ENCODE measurements at regions not wholly inside any gene's neighbourhood (a gene's known extent, or its start where the extent isn't known, plus 50 kb on each side); places are given as distances from the start of the nearest gene placed in this dataset.

DNA sequence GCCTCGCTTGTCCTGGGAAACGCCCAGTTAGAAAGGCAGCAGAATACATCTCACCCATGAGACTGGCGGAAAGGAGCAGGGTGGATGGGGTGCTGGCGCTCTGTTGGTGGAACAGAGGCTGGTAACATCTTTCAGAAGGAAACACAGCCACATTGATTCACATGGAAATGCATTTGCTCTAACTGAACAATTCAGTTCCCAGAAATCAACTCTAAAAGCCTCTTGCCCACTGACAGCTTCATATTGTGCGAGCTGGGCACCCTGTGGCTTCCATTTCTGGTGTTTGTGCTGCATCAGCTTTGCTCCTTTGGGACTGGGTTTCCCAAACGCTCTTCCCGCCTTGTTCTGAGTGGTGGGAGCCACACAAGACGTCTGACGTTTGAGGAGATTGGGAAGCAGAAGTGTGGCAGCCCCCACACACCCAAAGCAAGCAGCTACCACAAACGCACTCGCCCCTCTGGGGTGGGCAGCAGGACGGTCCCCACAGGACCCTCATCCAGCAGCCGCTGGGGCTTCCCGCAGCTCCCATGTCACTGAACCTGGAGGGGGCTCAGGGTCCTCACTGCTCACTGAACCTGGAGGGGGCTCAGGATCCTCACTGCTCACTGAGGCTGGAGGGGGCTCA is 229.5 kb downstream of the ERMARD start (continued):
- TF ChIP-seq, protein P1, sequence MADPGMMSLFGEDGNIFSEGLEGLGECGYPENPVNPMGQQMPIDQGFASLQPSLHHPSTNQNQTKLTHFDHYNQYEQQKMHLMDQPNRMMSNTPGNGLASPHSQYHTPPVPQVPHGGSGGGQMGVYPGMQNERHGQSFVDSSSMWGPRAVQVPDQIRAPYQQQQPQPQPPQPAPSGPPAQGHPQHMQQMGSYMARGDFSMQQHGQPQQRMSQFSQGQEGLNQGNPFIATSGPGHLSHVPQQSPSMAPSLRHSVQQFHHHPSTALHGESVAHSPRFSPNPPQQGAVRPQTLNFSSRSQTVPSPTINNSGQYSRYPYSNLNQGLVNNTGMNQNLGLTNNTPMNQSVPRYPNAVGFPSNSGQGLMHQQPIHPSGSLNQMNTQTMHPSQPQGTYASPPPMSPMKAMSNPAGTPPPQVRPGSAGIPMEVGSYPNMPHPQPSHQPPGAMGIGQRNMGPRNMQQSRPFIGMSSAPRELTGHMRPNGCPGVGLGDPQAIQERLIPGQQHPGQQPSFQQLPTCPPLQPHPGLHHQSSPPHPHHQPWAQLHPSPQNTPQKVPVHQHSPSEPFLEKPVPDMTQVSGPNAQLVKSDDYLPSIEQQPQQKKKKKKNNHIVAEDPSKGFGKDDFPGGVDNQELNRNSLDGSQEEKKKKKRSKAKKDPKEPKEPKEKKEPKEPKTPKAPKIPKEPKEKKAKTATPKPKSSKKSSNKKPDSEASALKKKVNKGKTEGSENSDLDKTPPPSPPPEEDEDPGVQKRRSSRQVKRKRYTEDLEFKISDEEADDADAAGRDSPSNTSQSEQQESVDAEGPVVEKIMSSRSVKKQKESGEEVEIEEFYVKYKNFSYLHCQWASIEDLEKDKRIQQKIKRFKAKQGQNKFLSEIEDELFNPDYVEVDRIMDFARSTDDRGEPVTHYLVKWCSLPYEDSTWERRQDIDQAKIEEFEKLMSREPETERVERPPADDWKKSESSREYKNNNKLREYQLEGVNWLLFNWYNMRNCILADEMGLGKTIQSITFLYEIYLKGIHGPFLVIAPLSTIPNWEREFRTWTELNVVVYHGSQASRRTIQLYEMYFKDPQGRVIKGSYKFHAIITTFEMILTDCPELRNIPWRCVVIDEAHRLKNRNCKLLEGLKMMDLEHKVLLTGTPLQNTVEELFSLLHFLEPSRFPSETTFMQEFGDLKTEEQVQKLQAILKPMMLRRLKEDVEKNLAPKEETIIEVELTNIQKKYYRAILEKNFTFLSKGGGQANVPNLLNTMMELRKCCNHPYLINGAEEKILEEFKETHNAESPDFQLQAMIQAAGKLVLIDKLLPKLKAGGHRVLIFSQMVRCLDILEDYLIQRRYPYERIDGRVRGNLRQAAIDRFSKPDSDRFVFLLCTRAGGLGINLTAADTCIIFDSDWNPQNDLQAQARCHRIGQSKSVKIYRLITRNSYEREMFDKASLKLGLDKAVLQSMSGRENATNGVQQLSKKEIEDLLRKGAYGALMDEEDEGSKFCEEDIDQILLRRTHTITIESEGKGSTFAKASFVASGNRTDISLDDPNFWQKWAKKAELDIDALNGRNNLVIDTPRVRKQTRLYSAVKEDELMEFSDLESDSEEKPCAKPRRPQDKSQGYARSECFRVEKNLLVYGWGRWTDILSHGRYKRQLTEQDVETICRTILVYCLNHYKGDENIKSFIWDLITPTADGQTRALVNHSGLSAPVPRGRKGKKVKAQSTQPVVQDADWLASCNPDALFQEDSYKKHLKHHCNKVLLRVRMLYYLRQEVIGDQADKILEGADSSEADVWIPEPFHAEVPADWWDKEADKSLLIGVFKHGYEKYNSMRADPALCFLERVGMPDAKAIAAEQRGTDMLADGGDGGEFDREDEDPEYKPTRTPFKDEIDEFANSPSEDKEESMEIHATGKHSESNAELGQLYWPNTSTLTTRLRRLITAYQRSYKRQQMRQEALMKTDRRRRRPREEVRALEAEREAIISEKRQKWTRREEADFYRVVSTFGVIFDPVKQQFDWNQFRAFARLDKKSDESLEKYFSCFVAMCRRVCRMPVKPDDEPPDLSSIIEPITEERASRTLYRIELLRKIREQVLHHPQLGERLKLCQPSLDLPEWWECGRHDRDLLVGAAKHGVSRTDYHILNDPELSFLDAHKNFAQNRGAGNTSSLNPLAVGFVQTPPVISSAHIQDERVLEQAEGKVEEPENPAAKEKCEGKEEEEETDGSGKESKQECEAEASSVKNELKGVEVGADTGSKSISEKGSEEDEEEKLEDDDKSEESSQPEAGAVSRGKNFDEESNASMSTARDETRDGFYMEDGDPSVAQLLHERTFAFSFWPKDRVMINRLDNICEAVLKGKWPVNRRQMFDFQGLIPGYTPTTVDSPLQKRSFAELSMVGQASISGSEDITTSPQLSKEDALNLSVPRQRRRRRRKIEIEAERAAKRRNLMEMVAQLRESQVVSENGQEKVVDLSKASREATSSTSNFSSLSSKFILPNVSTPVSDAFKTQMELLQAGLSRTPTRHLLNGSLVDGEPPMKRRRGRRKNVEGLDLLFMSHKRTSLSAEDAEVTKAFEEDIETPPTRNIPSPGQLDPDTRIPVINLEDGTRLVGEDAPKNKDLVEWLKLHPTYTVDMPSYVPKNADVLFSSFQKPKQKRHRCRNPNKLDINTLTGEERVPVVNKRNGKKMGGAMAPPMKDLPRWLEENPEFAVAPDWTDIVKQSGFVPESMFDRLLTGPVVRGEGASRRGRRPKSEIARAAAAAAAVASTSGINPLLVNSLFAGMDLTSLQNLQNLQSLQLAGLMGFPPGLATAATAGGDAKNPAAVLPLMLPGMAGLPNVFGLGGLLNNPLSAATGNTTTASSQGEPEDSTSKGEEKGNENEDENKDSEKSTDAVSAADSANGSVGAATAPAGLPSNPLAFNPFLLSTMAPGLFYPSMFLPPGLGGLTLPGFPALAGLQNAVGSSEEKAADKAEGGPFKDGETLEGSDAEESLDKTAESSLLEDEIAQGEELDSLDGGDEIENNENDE (IDR thresholded peaks at IDR 0.05; ENCODE audit: insufficient replicate concordance, low read length), result no peak
- TF ChIP-seq NRF1 (IDR thresholded peaks at IDR 0.05; ENCODE audit: low read depth, low read length), result no peak
- TF ChIP-seq HDAC6 (IDR thresholded peaks at IDR 0.05; ENCODE audit: low read depth, low read length), result no peak
- TF ChIP-seq SP1 (IDR thresholded peaks at IDR 0.05; ENCODE audit: low read depth, low read length), result no peak
- no peak for TF ChIP-seq CEBPB (IDR thresholded peaks at IDR 0.05; ENCODE audit: low read depth, low read length)
- TF ChIP-seq TEAD4 (IDR thresholded peaks at IDR 0.05; ENCODE audit: low read depth, low read length), result no peak
- no peak for TF ChIP-seq JUN (IDR thresholded peaks at IDR 0.05; ENCODE audit: low read depth, low read length)
- no peak for TF ChIP-seq KDM4A (IDR thresholded peaks at IDR 0.05; ENCODE audit: low read depth, low read length, severe bottlenecking)
- TF ChIP-seq KDM5A (IDR thresholded peaks at IDR 0.05; ENCODE audit: low read length), result no peak

Measured in H1 (cell line).